ENCODE measurements at regions not wholly inside any gene's neighbourhood (a gene's known extent, or its start where the extent isn't known, plus 50 kb on each side); places are given as distances from the start of the nearest gene placed in this dataset.

DNA sequence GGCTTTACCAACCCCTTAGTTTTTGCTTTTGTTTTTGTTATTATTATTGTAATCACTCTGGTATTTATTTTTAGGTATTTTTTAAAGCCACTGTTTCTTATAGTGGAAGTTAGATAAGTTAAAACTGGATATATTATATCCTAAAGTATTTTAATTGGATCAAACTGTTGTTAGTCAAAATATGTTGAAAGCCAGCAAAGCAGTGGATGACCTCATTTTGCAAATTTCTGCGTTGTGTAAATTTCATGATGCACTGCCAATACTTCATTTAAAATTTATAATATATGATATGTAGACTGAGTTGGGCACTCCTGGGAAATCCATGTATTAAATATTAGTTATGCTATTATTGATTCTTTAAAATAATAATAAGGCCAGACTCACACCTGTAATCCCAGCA lies 661.7 kb upstream of the NRXN1 start:
- TF ChIP-seq, protein P1, sequence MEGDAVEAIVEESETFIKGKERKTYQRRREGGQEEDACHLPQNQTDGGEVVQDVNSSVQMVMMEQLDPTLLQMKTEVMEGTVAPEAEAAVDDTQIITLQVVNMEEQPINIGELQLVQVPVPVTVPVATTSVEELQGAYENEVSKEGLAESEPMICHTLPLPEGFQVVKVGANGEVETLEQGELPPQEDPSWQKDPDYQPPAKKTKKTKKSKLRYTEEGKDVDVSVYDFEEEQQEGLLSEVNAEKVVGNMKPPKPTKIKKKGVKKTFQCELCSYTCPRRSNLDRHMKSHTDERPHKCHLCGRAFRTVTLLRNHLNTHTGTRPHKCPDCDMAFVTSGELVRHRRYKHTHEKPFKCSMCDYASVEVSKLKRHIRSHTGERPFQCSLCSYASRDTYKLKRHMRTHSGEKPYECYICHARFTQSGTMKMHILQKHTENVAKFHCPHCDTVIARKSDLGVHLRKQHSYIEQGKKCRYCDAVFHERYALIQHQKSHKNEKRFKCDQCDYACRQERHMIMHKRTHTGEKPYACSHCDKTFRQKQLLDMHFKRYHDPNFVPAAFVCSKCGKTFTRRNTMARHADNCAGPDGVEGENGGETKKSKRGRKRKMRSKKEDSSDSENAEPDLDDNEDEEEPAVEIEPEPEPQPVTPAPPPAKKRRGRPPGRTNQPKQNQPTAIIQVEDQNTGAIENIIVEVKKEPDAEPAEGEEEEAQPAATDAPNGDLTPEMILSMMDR (IDR thresholded peaks at IDR 0.05): no peak
- TF ChIP-seq POLR2A (IDR thresholded peaks at IDR 0.05): no peak
